Stimulated activated CD4-positive, alpha-beta T cell treated with anti-CD3 and anti-CD28 coated beads, Interleukin-4, amount 100 ng/mL, for 24 hours (primary cell): ENCODE measurements at regions not wholly inside any gene's neighbourhood (a gene's known extent, or its start where the extent isn't known, plus 50 kb on each side); places are given as distances from the start of the nearest gene placed in this dataset.

Source experiments
- DNase-seq: peaks from one replicate; pipeline ENCODE4 v3.0.0-alpha.2; 2020

DNA sequence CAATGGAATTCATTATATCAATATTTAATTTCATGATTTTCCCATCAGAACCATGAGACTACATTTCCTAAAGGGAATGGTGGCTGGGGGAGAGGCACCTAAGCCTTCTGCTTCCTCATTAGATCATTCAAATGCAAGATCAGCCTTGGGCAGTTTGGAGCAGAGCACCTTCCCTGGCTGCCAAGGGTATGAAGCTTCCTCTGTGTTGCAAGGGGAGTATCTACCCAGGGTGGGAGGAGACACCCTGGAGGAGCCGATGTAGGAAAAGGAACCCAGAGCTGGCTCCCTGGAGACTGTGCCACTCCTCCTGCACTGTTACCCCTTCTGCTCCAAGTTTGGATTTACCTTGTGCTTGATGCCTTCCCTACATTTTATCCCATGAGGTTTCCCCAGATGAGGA, 299.7 kb upstream of the PRDM1 start:
- DNase-seq = no peak

DNA sequence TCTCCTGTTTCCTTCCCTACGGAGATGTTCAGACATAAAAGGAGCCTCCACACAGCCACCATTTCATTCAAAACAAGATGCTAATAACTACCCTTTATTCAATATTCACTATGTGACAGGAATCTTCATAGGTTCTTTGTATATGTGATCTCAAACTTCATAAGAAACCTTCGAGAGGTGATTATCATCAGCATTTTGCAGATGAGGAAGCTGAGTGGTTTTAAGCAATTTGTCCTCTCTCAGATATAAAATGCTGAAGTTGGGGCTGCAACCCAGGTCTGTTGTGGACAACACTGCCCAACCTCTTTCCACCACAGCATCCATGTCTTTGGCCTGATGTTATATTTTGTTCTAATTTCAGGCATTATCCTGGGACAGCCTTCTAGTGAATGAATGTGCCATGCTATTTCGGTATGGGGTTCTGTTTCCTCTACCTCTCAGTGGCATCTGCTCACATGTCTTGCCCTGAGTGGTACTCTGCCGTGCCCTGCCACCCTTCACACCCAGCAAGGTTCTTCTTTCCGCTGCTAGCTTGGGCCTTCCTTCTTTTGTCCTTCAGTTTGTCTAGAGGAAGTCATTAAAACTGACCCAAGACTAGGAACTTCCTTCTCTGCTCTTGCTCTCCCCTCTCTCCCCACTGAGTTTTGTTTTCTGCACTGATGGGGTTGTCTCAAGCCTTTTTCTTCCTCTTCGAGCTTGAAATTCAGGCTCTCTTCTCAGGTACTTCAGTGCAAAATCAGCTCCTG, 300.9 kb upstream of the PRDM1 start:
- DNase-seq = no peak

DNA sequence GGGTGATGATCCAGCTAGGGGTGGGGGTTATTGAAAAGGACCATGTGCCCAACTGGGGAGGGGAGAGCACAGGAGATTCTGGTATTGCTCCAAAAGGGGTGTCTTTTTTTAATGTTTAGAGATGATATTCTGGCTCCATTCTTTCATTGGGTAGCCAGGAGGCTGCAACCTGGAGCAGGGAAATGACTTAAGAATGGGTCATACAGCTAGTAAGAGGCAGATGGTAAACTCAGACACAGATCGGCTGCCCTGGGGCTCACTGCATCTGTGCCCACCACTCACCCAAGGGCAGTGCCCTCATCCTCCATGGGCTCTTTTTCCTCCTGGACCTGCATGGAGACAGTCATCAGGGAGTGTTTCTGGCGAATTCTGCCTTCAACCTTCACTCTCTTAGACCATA, 302.0 kb upstream of the PRDM1 start:
- DNase-seq = no peak

DNA sequence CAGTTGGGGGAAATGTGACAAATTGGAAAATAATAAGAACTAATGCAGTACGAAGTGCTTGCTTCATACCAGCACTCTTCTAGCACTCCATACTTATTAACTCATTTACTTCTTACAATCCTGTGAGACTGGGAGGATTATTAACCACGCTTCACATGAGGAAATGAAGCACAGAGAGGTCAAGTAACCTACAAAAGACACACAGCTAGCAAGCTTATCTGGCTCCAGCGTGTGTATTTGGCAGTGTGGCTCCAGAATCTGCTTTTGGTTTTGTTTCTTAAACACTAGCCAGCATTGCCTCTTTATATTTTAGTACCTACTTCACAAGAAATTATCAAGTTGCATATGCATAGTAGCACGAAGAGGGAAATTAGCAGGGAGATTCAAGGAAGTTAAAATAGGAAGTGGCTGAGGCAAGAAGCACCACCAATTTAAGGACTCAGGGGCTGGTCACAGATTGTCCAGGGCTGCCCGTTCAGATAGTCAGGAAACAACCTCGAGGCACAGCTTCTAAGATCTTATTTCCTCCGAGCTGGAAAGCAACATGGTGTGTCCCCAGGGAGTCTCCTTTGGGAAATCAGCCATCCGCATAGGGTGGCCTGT, 302.7 kb upstream of the PRDM1 start:
- no peak for DNase-seq

DNA sequence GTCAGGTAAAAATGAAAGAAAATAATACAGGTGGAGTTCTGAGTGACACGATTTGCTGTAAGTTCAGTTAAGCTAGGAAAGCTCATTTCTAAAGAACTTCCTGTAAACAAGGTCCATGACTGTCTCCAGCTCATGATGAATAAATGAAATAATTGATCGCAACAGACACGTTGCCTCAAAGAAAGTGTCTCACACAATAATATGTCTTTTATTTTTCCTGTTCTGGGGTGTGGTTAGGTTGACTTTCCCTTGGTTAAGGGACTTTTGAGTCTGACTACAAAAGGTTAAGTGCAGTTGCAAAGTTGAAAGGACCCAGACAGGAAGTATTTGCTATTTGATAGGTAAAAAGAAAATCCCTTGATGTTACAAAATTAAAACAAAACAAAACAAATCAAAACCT, 304.2 kb upstream of the PRDM1 start:
- DNase-seq = no peak

DNA sequence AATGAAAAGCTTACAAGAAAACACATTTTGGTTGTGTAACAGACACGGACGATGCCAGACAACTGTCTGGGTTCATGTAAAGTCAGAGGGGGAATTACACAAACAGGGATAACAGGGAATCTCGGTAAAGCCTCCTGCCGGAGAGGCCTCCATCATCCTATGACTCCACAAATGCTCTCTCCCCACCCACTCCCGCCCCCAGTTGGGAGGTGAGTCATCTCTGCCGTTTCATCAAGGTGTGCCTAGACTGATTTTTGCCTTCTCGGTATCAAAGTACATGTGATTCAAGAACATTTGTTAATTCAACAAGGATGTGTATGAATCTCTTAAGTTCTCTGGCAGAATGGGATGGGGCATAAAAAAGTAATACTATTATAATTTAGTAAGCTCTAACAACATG, 304.9 kb upstream of the PRDM1 start:
- DNase-seq = peak; percentile 67

DNA sequence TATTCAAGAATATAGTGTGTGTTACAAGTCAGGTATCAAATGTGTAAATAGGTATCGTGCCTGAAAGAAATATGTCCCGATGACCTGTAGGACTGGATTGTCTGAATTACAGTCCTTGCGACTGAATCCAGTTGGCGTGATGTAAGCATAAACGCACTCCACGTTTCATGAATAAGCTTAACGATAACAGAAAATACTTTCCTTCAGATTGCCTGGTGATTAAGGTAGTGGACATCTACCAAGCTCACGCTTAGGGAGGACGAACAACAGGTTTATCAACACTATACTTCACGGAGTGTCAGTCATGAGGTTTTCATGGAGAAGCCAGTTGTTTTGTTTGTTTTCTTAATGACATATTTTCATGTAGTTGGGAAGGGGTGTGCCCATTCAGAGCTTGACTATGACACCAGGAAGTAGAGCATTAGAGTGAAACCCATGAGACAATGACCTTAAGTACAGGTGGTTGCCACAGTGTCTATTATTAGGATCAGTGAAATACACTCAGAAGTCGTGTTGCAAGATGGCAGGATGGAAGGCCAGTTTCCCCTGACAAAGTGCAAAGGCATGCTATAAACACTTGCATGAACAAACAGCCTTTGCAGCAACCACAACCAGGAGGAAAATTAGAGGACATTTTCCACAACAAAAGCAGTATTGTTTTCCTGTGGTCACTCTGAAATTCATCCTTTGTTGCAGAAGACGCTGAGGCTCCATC, 305.8 kb upstream of the PRDM1 start:
- no peak for DNase-seq

DNA sequence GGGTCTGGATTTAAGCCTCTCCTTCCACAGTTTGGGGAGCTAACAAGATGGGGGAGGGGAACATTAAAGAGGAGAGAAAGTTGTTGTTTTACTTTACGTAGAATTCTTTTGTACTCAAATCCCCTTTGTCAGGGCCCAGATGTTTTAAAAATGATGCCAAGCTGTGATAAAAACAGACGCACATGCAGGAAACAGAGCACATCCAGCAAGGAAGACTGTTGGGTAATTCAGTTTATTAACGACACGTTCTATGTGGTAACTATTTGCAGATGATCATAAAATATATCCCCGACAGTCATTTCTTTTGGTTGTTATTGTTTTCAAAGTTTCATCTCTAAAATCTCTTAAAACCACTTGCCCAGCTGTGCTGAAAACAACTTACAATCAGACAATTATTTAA, 307.0 kb upstream of the PRDM1 start:
- no peak for DNase-seq

DNA sequence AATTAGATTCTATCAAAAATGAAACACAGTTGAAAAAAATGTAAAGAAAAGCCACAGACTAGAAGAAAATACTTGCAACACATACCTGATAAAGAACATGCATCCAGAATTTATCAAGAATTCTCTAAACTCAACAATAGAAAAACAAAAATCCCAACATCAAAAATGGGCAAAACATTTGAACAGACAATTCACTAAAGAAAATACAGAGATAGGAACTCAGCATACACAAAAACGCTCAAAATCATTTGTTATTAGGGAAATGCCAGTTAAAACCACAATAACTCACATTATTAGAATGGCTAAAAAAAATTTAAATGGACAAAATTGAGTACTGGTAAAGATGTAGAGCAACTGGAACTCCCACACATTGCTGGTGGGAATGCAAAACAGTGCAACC, 311.0 kb upstream of the PRDM1 start:
- no peak for DNase-seq

DNA sequence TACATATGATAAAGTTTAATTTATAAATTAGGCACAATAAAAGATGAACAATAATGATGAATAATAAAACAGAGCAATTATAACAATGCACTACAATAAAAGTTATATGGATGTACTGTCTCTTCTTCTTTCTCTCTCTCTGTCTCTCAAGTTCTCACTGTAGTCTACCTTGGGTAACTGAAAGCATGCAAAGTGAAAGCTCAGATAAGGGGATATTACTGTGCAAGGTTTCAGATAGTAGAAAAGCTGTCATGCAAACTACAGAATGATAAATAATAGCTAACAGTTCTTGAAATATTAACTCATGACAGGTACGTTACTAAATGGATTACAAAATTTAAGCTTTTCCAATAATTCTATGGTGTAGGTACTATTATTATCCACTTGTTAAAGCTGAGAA, 311.9 kb upstream of the PRDM1 start:
- no peak for DNase-seq

DNA sequence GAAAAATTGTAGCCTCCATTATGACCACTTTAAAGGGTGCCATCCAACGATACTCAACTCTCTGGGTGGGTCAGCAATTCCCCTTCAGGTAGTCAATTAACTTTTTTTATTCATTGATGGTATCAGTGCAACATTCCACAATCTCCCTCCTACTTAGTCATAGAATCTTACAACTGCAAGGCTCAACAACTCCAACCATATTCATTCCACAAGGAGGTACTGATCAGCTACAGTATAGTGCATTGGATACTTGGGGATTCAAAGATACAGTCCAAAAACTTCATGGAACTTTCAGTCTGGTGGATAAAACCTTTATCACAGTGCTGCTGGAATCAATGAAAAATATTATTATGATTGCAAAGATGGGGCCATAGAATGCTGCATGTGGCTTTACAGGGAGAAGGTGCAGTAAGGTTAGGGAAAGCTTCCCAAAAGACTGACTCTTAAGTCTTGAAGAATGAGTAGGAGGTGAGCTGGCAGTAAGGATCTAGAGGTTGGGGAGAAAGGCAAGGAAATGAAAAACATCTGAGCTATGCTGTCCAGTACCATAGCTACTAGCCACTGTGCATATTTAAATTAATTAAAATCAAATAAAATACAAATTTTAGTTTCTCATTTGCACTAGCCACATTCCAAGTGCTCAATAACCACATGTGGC, 314.7 kb upstream of the PRDM1 start:
- no peak for DNase-seq

DNA sequence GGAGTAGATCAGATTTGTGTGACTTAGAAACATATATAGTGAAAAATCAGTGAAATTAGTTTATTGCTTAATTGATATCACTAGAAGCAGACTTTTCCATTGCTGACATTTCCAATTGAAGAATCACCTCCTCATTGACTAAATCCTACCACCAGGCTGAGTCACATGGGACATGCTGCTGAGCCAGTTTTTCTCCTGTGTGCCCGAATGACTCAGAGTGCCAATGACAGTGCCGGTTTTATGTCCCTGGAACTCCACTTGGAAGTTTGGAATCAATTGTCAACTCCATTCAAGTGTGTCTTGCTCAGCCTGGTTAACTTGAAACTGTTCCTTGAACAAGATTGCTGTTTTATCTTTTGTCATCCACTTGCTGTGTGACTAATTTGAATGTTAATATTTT, 316.1 kb upstream of the PRDM1 start:
- no peak for DNase-seq

DNA sequence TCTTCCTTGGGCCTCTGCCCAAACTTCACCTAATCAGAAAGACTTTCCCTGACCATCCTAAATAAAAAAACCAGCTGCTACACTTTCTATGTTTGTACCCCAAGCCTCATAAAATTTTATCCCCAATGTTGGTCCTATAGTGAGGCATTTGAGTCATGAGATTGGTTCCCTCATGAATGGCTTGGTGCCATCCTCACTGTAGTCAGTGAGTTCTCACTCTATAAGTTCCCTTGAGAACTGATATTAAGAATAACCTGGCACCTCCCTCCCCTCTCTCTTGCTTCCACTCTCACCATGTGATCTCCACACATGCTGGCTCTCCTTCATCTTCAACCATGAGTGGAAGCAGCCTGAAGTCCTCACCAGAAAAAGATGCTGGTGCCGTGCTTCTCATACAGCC, 316.9 kb upstream of the PRDM1 start:
- no peak for DNase-seq

DNA sequence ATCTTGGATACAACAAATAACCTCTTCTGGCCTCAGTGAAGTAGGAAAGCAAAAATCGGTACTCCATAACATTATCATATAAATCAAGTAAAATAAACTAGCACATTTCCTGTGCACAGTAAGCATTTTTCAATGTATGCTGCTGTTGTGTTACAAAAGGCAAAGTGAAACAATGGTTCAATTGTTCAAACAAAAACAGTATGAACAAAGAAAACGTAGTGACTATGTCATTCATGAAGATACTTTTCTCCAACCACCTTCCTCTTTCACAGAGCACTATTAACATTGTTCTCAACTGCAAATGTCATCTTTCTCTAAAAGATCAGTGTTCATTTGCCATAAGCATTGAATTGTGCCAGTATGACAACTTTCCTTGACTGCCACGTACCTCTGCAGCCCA, 318.6 kb upstream of the PRDM1 start:
- DNase-seq = no peak

DNA sequence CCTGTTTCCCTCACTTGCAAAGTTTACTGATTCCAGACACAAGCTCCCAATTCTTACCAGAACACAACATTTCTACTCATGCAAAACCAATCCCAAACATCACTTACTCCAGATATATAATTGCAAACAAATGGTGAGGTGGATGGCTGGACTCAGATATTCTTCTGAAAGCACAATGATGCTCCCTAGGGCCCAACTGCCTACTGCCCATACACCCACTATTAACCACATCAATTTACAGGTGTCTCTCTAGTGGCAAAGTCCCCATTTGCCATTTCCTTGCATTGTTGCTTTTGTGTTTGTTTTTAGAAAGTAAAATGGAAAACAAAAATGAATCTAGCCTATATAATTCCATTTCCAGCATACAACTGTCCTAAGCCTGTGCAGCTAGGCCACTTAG, 320.9 kb upstream of the PRDM1 start:
- DNase-seq = no peak

DNA sequence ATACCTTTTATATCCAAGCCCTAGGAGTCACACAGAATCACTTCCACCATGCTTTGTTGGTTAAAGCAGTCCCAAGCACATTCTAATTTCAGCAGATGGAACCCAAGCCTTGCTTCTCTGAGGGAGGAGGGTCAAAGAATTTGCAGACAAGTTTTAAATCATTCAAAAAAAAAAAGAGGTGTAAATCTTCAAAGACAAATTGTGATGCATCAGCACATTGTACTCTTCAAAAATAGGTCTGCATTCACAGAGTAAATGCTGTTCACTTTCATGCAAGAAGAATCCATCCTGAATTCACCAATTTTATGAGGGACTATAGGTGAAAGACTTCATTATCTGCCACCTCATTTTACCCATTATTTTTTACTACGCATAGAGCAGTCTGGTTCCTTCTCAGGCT, 321.8 kb upstream of the PRDM1 start:
- no peak for DNase-seq

DNA sequence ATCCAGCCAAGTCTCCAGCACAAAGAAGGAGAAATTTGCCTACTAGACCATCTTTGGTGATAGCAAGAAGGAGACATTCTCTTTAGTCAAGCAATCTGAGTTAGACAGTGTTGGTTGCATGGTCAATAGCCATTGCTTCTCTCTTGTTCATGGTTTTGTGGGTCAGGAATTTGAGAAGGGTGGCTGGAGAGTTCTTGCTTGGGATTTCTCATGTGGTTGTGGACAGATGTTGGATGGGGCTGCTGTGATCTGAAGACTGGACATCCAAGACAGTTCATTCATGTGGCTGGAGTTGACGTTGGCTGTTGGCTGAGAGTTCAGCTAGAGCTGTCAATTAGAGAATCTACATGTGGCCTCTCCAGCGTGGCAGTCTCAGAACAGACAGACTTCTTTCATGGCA, 322.3 kb upstream of the PRDM1 start:
- no peak for DNase-seq

DNA sequence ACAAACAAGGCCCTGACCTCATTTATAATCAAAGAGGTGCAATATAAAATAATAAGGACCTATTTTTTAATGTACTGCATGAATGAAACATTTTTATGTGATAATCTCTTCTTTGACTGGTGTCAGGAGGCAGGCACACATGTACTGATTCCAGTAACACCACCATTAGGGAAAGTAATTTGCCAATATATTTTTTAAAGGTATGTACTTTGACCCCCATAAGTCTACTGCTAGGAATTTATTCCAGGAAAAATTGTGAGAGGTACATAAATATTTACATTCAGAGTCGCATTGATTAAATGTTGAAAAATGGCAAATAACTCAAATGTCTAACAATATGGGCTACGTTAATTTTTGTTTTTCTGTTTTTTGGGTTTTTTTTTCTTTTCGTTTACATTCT, 325.4 kb upstream of the PRDM1 start:
- DNase-seq = no peak

DNA sequence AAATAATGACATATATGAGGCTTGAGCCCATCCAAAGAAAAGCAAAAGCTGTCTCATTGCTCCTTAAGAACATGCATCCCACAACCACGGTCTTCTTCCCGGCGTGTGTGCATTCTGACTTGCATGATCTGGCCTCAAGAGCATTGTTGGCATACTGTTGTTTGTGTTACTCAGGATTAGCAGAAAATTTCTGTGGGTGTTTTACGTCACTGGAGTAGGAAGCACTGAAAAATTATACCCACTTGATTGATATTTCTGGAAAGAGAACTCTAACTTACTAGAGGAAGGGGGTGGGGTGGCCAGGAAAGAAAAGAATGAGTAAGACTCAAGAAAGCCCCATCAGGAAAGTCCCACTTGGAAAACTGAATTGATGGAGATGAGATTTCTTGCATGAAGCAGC, 326.2 kb upstream of the PRDM1 start:
- no peak for DNase-seq

DNA sequence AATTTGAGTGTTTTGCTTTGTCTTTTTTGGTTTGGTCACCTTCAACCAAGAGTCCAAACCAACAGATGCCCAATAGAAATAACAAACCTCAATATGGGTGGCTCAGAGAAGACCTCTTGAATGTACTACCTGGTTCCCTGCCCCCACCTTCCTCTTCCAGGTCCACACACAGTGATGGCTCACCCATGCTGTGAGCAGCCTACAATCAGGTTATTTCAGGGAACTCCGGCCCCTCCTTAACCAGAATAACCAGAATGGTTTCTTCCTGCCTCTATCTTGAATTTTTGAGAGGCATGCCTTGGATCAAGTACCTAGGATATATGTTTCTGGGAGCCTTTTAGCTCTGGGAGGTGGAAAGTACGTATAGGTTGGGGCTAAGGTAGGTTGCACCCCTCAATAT, 327.1 kb upstream of the PRDM1 start:
- no peak for DNase-seq

DNA sequence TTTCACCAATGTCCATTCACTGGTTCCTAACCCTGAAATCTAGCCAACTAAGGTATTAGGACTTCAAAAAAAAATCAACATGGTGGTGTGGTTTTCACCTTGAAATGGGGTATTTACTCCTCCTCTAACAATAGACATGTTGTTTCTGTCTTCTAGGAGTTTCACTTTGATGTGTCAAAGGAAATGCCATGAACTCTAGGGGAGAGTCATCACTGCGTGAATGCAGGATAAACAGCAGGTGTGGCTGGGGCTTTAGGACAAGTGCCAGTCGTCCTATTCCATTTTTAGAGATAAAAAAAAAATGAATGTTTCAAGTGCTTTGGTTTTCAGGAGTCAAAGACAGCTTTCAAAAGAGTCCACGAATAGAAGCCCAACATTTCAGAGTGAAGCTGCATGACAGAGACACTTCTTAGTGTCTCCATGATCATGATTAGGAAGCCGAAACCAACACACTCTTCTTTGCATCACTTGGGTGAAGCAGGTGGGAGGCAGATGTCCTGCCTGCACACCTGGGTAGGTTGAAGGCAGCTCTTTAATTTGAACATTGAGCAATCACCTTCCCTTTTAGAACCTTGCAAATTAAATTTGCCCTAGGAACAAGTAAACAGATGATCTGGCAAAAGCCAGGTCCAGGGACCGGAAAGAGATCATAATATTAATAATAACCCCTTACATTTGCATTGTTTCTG, 328.5 kb upstream of the PRDM1 start:
- no peak for DNase-seq

DNA sequence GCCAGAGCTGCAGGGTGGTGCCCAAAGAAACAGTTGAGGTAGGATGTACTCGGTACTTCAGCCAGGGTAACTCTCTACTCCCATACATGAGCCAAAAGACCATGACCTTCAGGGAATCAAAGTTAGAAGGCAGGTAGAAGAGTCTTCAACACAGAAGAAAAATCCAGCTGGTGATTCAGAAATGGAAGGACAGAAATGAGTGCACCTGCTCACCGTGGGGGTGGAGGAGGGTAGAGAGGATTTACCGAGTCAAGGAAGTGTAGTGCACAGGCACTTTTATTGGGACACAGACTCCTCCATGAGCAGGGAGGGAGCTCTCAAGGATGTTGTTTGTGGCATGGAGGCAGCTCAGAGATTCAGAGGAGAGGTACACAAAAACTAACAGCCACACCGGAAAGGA, 330.3 kb upstream of the PRDM1 start:
- no peak for DNase-seq

DNA sequence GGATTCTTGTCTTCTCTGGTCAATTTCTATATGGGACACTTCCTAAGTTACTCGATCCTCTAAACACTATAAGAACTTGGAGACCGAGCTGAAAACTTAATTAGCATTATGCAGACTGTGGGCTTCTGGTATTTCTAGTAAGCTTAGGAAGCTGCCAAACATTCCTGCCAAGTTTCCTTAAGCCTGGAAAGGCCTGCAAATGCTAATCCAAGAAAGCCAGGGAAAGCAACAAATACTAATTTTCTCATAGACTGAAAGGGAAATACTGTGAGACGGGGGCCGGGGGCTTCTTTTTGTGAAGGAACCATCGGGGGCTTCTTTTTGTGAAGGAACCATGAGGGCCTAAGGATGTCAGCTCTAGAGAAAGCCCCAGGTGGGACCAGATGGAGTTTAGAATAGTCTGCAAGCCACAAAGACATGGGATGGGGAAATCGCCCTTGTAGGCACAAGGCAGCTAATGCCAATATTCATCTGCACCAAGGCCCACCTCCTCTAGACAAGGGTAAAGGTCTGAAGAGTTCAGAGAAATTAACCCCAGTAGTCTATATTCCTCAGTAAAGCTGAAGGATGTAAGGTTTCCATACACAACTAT, 332.4 kb upstream of the PRDM1 start:
- no peak for DNase-seq
